ENCODE measurements at regions not wholly inside any gene's neighbourhood (a gene's known extent, or its start where the extent isn't known, plus 50 kb on each side); places are given as distances from the start of the nearest gene placed in this dataset.

- Histone ChIP-seq H2AFZ (ENCODE audit: low read length) (no peak overlapping the region), H3K4me1 (ENCODE audit: insufficient read depth, low read length, severe bottlenecking) (no peaks in the 10 kb centered on the region), H3K27ac (ENCODE audit: low read depth, low read length, poor library complexity, severe bottlenecking) (no peak overlapping the region), H3F3A (ENCODE audit: insufficient read depth, low read length) (no peaks in the 10 kb centered on the region), H3K36me3 (ENCODE audit: insufficient read depth, low read length) (no peaks in the 10 kb centered on the region), H3K9me2 (ENCODE audit: low read depth, low read length) (no peaks in the 10 kb centered on the region), H4K20me1 (ENCODE audit: insufficient read depth, low read length) (no peaks in the 10 kb centered on the region), H3K79me2 (ENCODE audit: insufficient read depth, low read length) (no peaks in the 10 kb centered on the region), H3K9me3 (ENCODE audit: low read length) (no peaks in the 10 kb centered on the region), H3K9ac (ENCODE audit: low read length) (no peak overlapping the region), H3K4me3 (ENCODE audit: low read depth, low read length, poor library complexity, severe bottlenecking) (no peak overlapping the region), H3K27me3 (ENCODE audit: insufficient read depth, low read length) (no peaks in the 10 kb centered on the region), H3K4me2 (ENCODE audit: low read length) (no peak overlapping the region)
- TF ChIP-seq CTCF (IDR thresholded peaks at IDR 0.05; ENCODE audit: low read length), result no peak
- TF ChIP-seq EZH2 (IDR thresholded peaks at IDR 0.05; ENCODE audit: borderline replicate concordance, low read length), result no peak
Observed at GRCh38 chr5:106417566-106417965, 1253.2 kb downstream of the EFNA5 start.

GRCh38 chr5:106417163-106417562, 1253.6 kb downstream of the EFNA5 start:
- Histone ChIP-seq H3K4me3 (ENCODE audit: low read depth, low read length, poor library complexity, severe bottlenecking) (no peak overlapping the region), H3K79me2 (ENCODE audit: insufficient read depth, low read length) (no peaks in the 10 kb centered on the region), H3K9me2 (ENCODE audit: low read depth, low read length) (no peaks in the 10 kb centered on the region), H3K9ac (ENCODE audit: low read length) (no peak overlapping the region), H4K20me1 (ENCODE audit: insufficient read depth, low read length) (no peaks in the 10 kb centered on the region), H3K27ac (ENCODE audit: low read depth, low read length, poor library complexity, severe bottlenecking) (no peak overlapping the region), H3F3A (ENCODE audit: insufficient read depth, low read length) (no peaks in the 10 kb centered on the region), H3K27me3 (ENCODE audit: insufficient read depth, low read length) (no peaks in the 10 kb centered on the region), H2AFZ (ENCODE audit: low read length) (no peak overlapping the region), H3K4me2 (ENCODE audit: low read length) (no peak overlapping the region), H3K36me3 (ENCODE audit: insufficient read depth, low read length) (no peaks in the 10 kb centered on the region), H3K9me3 (ENCODE audit: low read length) (no peaks in the 10 kb centered on the region), H3K4me1 (ENCODE audit: insufficient read depth, low read length, severe bottlenecking) (no peaks in the 10 kb centered on the region)
- no peak for TF ChIP-seq CTCF (IDR thresholded peaks at IDR 0.05; ENCODE audit: low read length)
- TF ChIP-seq EZH2 (IDR thresholded peaks at IDR 0.05; ENCODE audit: borderline replicate concordance, low read length), result no peak

- H3K36me3 ChIP-seq (ENCODE audit: insufficient read depth, low read length), result no peaks in the 10 kb centered on the region
- H3K9me2 ChIP-seq (ENCODE audit: low read depth, low read length), result no peaks in the 10 kb centered on the region
- no peaks in the 10 kb centered on the region for H3K79me2 ChIP-seq (ENCODE audit: insufficient read depth, low read length)
- H3K4me1 ChIP-seq (ENCODE audit: insufficient read depth, low read length, severe bottlenecking), result no peaks in the 10 kb centered on the region
- no peak overlapping the region for H3K4me2 ChIP-seq (ENCODE audit: low read length)
- H4K20me1 ChIP-seq (ENCODE audit: insufficient read depth, low read length), result no peaks in the 10 kb centered on the region
- H3K4me3 ChIP-seq (ENCODE audit: low read depth, low read length, poor library complexity, severe bottlenecking), result no peak overlapping the region
- H3K9ac ChIP-seq (ENCODE audit: low read length), result no peak overlapping the region
- H3K27me3 ChIP-seq (ENCODE audit: insufficient read depth, low read length), result no peaks in the 10 kb centered on the region
- H3K27ac ChIP-seq (ENCODE audit: low read depth, low read length, poor library complexity, severe bottlenecking), result no peak overlapping the region
- no peaks in the 10 kb centered on the region for H3F3A ChIP-seq (ENCODE audit: insufficient read depth, low read length)
- TF ChIP-seq CTCF (IDR thresholded peaks at IDR 0.05; ENCODE audit: low read length) (no peak), EZH2 (IDR thresholded peaks at IDR 0.05; ENCODE audit: borderline replicate concordance, low read length) (no peak)
- H3K9me3 ChIP-seq (ENCODE audit: low read length), result no peaks in the 10 kb centered on the region
- no peak overlapping the region for H2AFZ ChIP-seq (ENCODE audit: low read length)
Observed at GRCh38 chr5:106415541-106415940, 1255.2 kb downstream of the EFNA5 start.
